ENCODE measurements at regions not wholly inside any gene's neighbourhood (a gene's known extent, or its start where the extent isn't known, plus 50 kb on each side); places are given as distances from the start of the nearest gene placed in this dataset.
"Not testable (repeated sequence)": the region's sequence is repeated elsewhere in the genome, so short reads cannot be mapped to it uniquely, and the experiment has no call there.

GRCh38 chr13:73815796-73816195, 318.4 kb downstream of the KLF12 start:
- Histone ChIP-seq H3K36me3 (ENCODE audit: control insufficient read depth, insufficient read depth, low read length) (no peaks in the 10 kb centered on the region), H3K4me3 (ENCODE audit: low read length) (no peak overlapping the region), H3K4me1 (ENCODE audit: control insufficient read depth, insufficient read depth, low read length) (no peaks in the 10 kb centered on the region), H3K9ac (ENCODE audit: low read length) (no peak overlapping the region), H3K27me3 (ENCODE audit: control insufficient read depth, insufficient read depth, low read length) (no peaks in the 10 kb centered on the region), H3K27ac (ENCODE audit: low read depth, low read length) (no peak overlapping the region)

GRCh38 chr13:73810647-73811046, 323.6 kb downstream of the KLF12 start:
- Histone ChIP-seq H3K27ac (ENCODE audit: low read depth, low read length) (no peak overlapping the region), H3K36me3 (ENCODE audit: control insufficient read depth, insufficient read depth, low read length) (no peaks in the 10 kb centered on the region), H3K9ac (ENCODE audit: low read length) (no peak overlapping the region), H3K4me3 (ENCODE audit: low read length) (no peak overlapping the region), H3K27me3 (ENCODE audit: control insufficient read depth, insufficient read depth, low read length) (no peaks in the 10 kb centered on the region), H3K4me1 (ENCODE audit: control insufficient read depth, insufficient read depth, low read length) (no peaks in the 10 kb centered on the region)

- H3K27me3 ChIP-seq (ENCODE audit: control insufficient read depth, insufficient read depth, low read length), result no peaks in the 10 kb centered on the region
- no peaks in the 10 kb centered on the region for H3K36me3 ChIP-seq (ENCODE audit: control insufficient read depth, insufficient read depth, low read length)
- no peak overlapping the region for H3K4me3 ChIP-seq (ENCODE audit: low read length)
- no peaks in the 10 kb centered on the region for H3K4me1 ChIP-seq (ENCODE audit: control insufficient read depth, insufficient read depth, low read length)
- H3K27ac ChIP-seq (ENCODE audit: low read depth, low read length), result no peak overlapping the region
- no peak overlapping the region for H3K9ac ChIP-seq (ENCODE audit: low read length)
Observed at GRCh38 chr13:73809561-73809960, 324.6 kb downstream of the KLF12 start.

GRCh38 chr13:73808318-73808717, 325.9 kb downstream of the KLF12 start:
- Histone ChIP-seq H3K4me1 (ENCODE audit: control insufficient read depth, insufficient read depth, low read length) (no peaks in the 10 kb centered on the region), H3K27ac (ENCODE audit: low read depth, low read length) (no peak overlapping the region), H3K36me3 (ENCODE audit: control insufficient read depth, insufficient read depth, low read length) (no peaks in the 10 kb centered on the region), H3K9ac (ENCODE audit: low read length) (no peak overlapping the region), H3K27me3 (ENCODE audit: control insufficient read depth, insufficient read depth, low read length) (no peaks in the 10 kb centered on the region), H3K4me3 (ENCODE audit: low read length) (no peak overlapping the region)

GRCh38 chr13:73805326-73805958, 328.8 kb downstream of the KLF12 start:
- H3K27me3 ChIP-seq (ENCODE audit: control insufficient read depth, insufficient read depth, low read length); H3K4me3 ChIP-seq (ENCODE audit: low read length); H3K4me1 ChIP-seq (ENCODE audit: control insufficient read depth, insufficient read depth, low read length): not testable (repeated sequence)

GRCh38 chr13:73803997-73804396, 330.2 kb downstream of the KLF12 start:
- no peak overlapping the region for H3K27ac ChIP-seq (ENCODE audit: low read depth, low read length)
- no peaks in the 10 kb centered on the region for H3K27me3 ChIP-seq (ENCODE audit: control insufficient read depth, insufficient read depth, low read length)
- no peak overlapping the region for H3K4me3 ChIP-seq (ENCODE audit: low read length)
- no peak overlapping the region for H3K9ac ChIP-seq (ENCODE audit: low read length)
- H3K36me3 ChIP-seq (ENCODE audit: control insufficient read depth, insufficient read depth, low read length), result no peaks in the 10 kb centered on the region
- H3K4me1 ChIP-seq (ENCODE audit: control insufficient read depth, insufficient read depth, low read length), result no peaks in the 10 kb centered on the region

More at GRCh38 chr13:73805326-73805958, 328.8 kb downstream of the KLF12 start:
- not testable (repeated sequence) for H3K36me3 ChIP-seq (ENCODE audit: control insufficient read depth, insufficient read depth, low read length); H3K27ac ChIP-seq (ENCODE audit: low read depth, low read length); H3K9ac ChIP-seq (ENCODE audit: low read length)

- Histone ChIP-seq H3K4me3 (ENCODE audit: low read length) (no peak overlapping the region), H3K27ac (ENCODE audit: low read depth, low read length) (no peak overlapping the region), H3K27me3 (ENCODE audit: control insufficient read depth, insufficient read depth, low read length) (no peaks in the 10 kb centered on the region), H3K4me1 (ENCODE audit: control insufficient read depth, insufficient read depth, low read length) (no peaks in the 10 kb centered on the region), H3K36me3 (ENCODE audit: control insufficient read depth, insufficient read depth, low read length) (no peaks in the 10 kb centered on the region), H3K9ac (ENCODE audit: low read length) (no peak overlapping the region)
Observed at GRCh38 chr13:73800011-73800410, 334.2 kb downstream of the KLF12 start.

GRCh38 chr13:73794755-73795154, 339.4 kb downstream of the KLF12 start:
- no peaks in the 10 kb centered on the region for H3K36me3 ChIP-seq (ENCODE audit: control insufficient read depth, insufficient read depth, low read length)
- no peaks in the 10 kb centered on the region for H3K4me1 ChIP-seq (ENCODE audit: control insufficient read depth, insufficient read depth, low read length)
- H3K4me3 ChIP-seq (ENCODE audit: low read length), result no peak overlapping the region
- no peaks in the 10 kb centered on the region for H3K27me3 ChIP-seq (ENCODE audit: control insufficient read depth, insufficient read depth, low read length)
- no peak overlapping the region for H3K27ac ChIP-seq (ENCODE audit: low read depth, low read length)
- no peak overlapping the region for H3K9ac ChIP-seq (ENCODE audit: low read length)

GRCh38 chr13:73793361-73793760, 340.8 kb downstream of the KLF12 start:
- no peak overlapping the region for H3K4me3 ChIP-seq (ENCODE audit: low read length)
- no peaks in the 10 kb centered on the region for H3K4me1 ChIP-seq (ENCODE audit: control insufficient read depth, insufficient read depth, low read length)
- H3K36me3 ChIP-seq (ENCODE audit: control insufficient read depth, insufficient read depth, low read length), result no peaks in the 10 kb centered on the region
- H3K9ac ChIP-seq (ENCODE audit: low read length), result no peak overlapping the region
- no peaks in the 10 kb centered on the region for H3K27me3 ChIP-seq (ENCODE audit: control insufficient read depth, insufficient read depth, low read length)
- H3K27ac ChIP-seq (ENCODE audit: low read depth, low read length), result no peak overlapping the region

GRCh38 chr13:73792796-73793195, 341.4 kb downstream of the KLF12 start:
- Histone ChIP-seq H3K4me1 (ENCODE audit: control insufficient read depth, insufficient read depth, low read length) (no peaks in the 10 kb centered on the region), H3K27ac (ENCODE audit: low read depth, low read length) (no peak overlapping the region), H3K4me3 (ENCODE audit: low read length) (no peak overlapping the region), H3K27me3 (ENCODE audit: control insufficient read depth, insufficient read depth, low read length) (no peaks in the 10 kb centered on the region), H3K9ac (ENCODE audit: low read length) (no peak overlapping the region), H3K36me3 (ENCODE audit: control insufficient read depth, insufficient read depth, low read length) (no peaks in the 10 kb centered on the region)

GRCh38 chr13:73782450-73783449, 351.5 kb downstream of the KLF12 start:
- Histone ChIP-seq H3K4me3 (ENCODE audit: low read length) (no peak overlapping the region), H3K4me1 (ENCODE audit: control insufficient read depth, insufficient read depth, low read length) (no peaks in the 10 kb centered on the region), H3K27ac (ENCODE audit: low read depth, low read length) (no peak overlapping the region), H3K27me3 (ENCODE audit: control insufficient read depth, insufficient read depth, low read length) (no peaks in the 10 kb centered on the region), H3K36me3 (ENCODE audit: control insufficient read depth, insufficient read depth, low read length) (no peaks in the 10 kb centered on the region), H3K9ac (ENCODE audit: low read length) (no peak overlapping the region)

GRCh38 chr13:73781384-73781783, 352.8 kb downstream of the KLF12 start:
- Histone ChIP-seq H3K27ac (ENCODE audit: low read depth, low read length) (no peak overlapping the region), H3K4me3 (ENCODE audit: low read length) (no peak overlapping the region), H3K27me3 (ENCODE audit: control insufficient read depth, insufficient read depth, low read length) (no peaks in the 10 kb centered on the region), H3K4me1 (ENCODE audit: control insufficient read depth, insufficient read depth, low read length) (no peaks in the 10 kb centered on the region), H3K36me3 (ENCODE audit: control insufficient read depth, insufficient read depth, low read length) (no peaks in the 10 kb centered on the region), H3K9ac (ENCODE audit: low read length) (no peak overlapping the region)

All from rectal smooth muscle tissue (tissue), 1 donor.